HFF-Myc (cell line): ENCODE measurements at regions not wholly inside any gene's neighbourhood (a gene's known extent, or its start where the extent isn't known, plus 50 kb on each side); places are given as distances from the start of the nearest gene placed in this dataset.
"Not testable (repeated sequence)": the region's sequence is repeated elsewhere in the genome, so short reads cannot be mapped to it uniquely, and the experiment has no call there.

Experiments
- DNase-seq: peaks from one replicate; pipeline ENCODE4 v3.0.0-alpha.2; 2011; ENCODE audit warnings: low read depth; ENCODE audit errors: extremely low read depth
- H3K4me3 ChIP-seq: replicated peaks from 2 replicates; pipeline ENCODE4 v1.5.1; 2011; ENCODE audit warnings: low read depth, mild to moderate bottlenecking, control low read depth, low read length
- CTCF ChIP-seq: IDR thresholded peaks from 2 replicates; pipeline ENCODE4 v1.5.1; 2012; ENCODE audit warnings: mild to moderate bottlenecking, low read depth, low read length, control low read depth; ENCODE audit errors: missing control alignments

GRCh38 chr4:79199743-79200142 lies 126.1 kb downstream of the NAA11 start:
- H3K4me3 ChIP-seq, result no peak overlapping the region
- TF ChIP-seq CTCF, result no peak
- no peak for DNase-seq

GRCh38 chr4:79198951-79199587 lies 126.8 kb downstream of the NAA11 start:
- no peak for DNase-seq
- no peak overlapping the region for H3K4me3 ChIP-seq
- no peak for TF ChIP-seq CTCF

GRCh38 chr4:79197275-79198009 lies 128.4 kb downstream of the NAA11 start:
- no peak for TF ChIP-seq CTCF
- no peak overlapping the region for H3K4me3 ChIP-seq
- no peak for DNase-seq

- DNase-seq, H3K4me3 ChIP-seq: not testable (repeated sequence)
These were observed 134.6 kb downstream of the NAA11 start for GRCh38 chr4:79191292-79191691.

- TF ChIP-seq CTCF, result no peak
- H3K4me3 ChIP-seq, result no peak overlapping the region
- DNase-seq, result no peak
These were observed 140.3 kb downstream of the NAA11 start for GRCh38 chr4:79185526-79186045.

- no peak overlapping the region for H3K4me3 ChIP-seq
- TF ChIP-seq CTCF, result no peak
- DNase-seq, result no peak
These were observed 141.4 kb downstream of the NAA11 start for GRCh38 chr4:79184476-79184875.

- no peak for TF ChIP-seq CTCF
These were observed 143.7 kb downstream of the NAA11 start for GRCh38 chr4:79182209-79182608.

More at GRCh38 chr4:79182209-79182608, 143.7 kb downstream of the NAA11 start:
- no peak overlapping the region for H3K4me3 ChIP-seq
- no peak for DNase-seq
